ENCODE measurements at regions not wholly inside any gene's neighbourhood (a gene's known extent, or its start where the extent isn't known, plus 50 kb on each side); places are given as distances from the start of the nearest gene placed in this dataset.
A peak's percentile ranks its signal among the peaks of the same experiment; 100 is the strongest.

DNA sequence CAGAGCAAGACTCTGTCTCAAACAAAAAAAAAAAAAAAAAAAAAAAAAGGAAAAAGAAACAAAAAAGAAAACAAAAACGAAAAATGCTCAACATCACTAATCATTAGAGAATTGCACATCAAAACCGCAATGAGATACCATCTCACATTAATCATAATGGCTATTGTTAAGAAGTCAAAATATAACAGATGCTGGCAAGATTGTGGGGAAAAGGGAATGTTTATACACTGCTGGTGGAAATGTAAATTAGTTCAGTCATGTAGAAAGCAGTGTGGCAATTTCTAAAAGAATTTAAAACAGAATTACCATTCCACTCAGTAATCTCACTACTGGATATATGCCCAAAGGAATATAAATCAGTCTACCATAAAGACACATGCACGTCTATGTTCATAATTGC lies 50.4 kb upstream of the PRR16 start:
- DNase-seq (ENCODE audit: low read depth), result peak; percentile 38

All from ELR (cell line).